ENCODE measurements at regions not wholly inside any gene's neighbourhood (a gene's known extent, or its start where the extent isn't known, plus 50 kb on each side); places are given as distances from the start of the nearest gene placed in this dataset.

GRCh38 chr3:88784925-88785324 is 322.5 kb upstream of the EPHA3 start:
- BruUV-seq (replicated peaks): no TSS peak
- H3K4me1 ChIP-seq (ENCODE audit: control insufficient read depth, insufficient read depth, low read length): no peaks in the 10 kb centered on the region
- H4K5ac ChIP-seq (ENCODE audit: low read depth, low read length): no peak overlapping the region
- no peaks in the 10 kb centered on the region for H3K9me1 ChIP-seq (ENCODE audit: insufficient read depth, low read length)
- H3K23ac ChIP-seq (ENCODE audit: low read depth, low read length): no peak overlapping the region
- no peak overlapping the region for H2BK5ac ChIP-seq (ENCODE audit: low read depth, low read length, poor library complexity, severe bottlenecking)
- no peak overlapping the region for H2AK9ac ChIP-seq (replicated peaks; ENCODE audit: low read depth, low read length, poor library complexity)
- H3K9ac ChIP-seq (ENCODE audit: low read depth, low read length): no peak overlapping the region
- no peaks in the 10 kb centered on the region for H3K79me1 ChIP-seq (ENCODE audit: low read depth in 1 of 2, low read length in 2 of 2)
- no peak overlapping the region for H3K4me2 ChIP-seq (ENCODE audit: low read depth, low read length)
- no peaks in the 10 kb centered on the region for H3K9me3 ChIP-seq (ENCODE audit: control insufficient read depth, insufficient read depth, low read length)
- ChIA-PET CTCF (no interaction called here), POLR2A (ENCODE audit: unreplicated experiment) (no interaction called here)
- no peak overlapping the region for H3K27ac ChIP-seq (ENCODE audit: insufficient read depth, low read length)
- in situ Hi-C loops (cut with MboI; ENCODE audit: low sequenced_read_pairs): no loop called here
- no peak overlapping the region for H4K8ac ChIP-seq (ENCODE audit: low read depth in 2 of 2, low read length in 2 of 2)
- intact Hi-C loops (cut with micrococcal nuclease): no loop called here
- no peak overlapping the region for H2BK120ac ChIP-seq (ENCODE audit: low read depth, low read length)
- no peak overlapping the region for H3K4ac ChIP-seq (ENCODE audit: low read depth, low read length)
- no peak overlapping the region for H3K4me3 ChIP-seq (ENCODE audit: insufficient read depth, low read depth, low read length)
- H3K14ac ChIP-seq (replicated peaks; ENCODE audit: low read depth, low read length): no peak overlapping the region
- DNase-seq: no peak
- H3K56ac ChIP-seq (ENCODE audit: extremely low read depth, insufficient read depth, low read length): no peak overlapping the region
- no peak for ATAC-seq (ENCODE audit: low read depth)
- no peak overlapping the region for H2AK5ac ChIP-seq (ENCODE audit: low read depth, low read length)
- TF ChIP-seq FOS (IDR thresholded peaks at IDR 0.05; ENCODE audit: low read depth, low read length): no peak
- TF ChIP-seq RAD21 (IDR thresholded peaks at IDR 0.05; ENCODE audit: low read length): no peak
- no peak for TF ChIP-seq POLR2A (IDR thresholded peaks at IDR 0.05; ENCODE audit: low read depth, low read length)
- no peak for TF ChIP-seq MAFK (IDR thresholded peaks at IDR 0.05; ENCODE audit: low read depth, low read length)
- TF ChIP-seq NFE2L2 (IDR thresholded peaks at IDR 0.05; ENCODE audit: low read depth, low read length): no peak
- no peak for TF ChIP-seq RFX5 (IDR thresholded peaks at IDR 0.05; ENCODE audit: low read depth, low read length)
- no peak for TF ChIP-seq MXI1 (IDR thresholded peaks at IDR 0.05; ENCODE audit: borderline replicate concordance, low read depth, low read length)
- TF ChIP-seq CEBPB (IDR thresholded peaks at IDR 0.05; ENCODE audit: low read depth, low read length): no peak
- TF ChIP-seq BHLHE40 (IDR thresholded peaks at IDR 0.05; ENCODE audit: low read depth, low read length): no peak
- no peak for TF ChIP-seq CTCF (conservative IDR thresholded peaks at IDR 0.05; ENCODE audit: low read depth, low read length)
- no peak for TF ChIP-seq MAZ (IDR thresholded peaks at IDR 0.05; ENCODE audit: borderline replicate concordance, low read depth, low read length)
- TF ChIP-seq CHD1 (IDR thresholded peaks at IDR 0.05; ENCODE audit: low read depth, low read length): no peak
- TF ChIP-seq ELK1 (IDR thresholded peaks at IDR 0.05; ENCODE audit: borderline replicate concordance, low read depth, low read length): no peak
- TF ChIP-seq USF2 (IDR thresholded peaks at IDR 0.05; ENCODE audit: low read depth, low read length): no peak
- no peak for TF ChIP-seq RCOR1 (IDR thresholded peaks at IDR 0.05; ENCODE audit: insufficient replicate concordance, low read length)
- no peak for TF ChIP-seq SMC3 (IDR thresholded peaks at IDR 0.05; ENCODE audit: low read depth, low read length)
- H3K18ac ChIP-seq (ENCODE audit: low read depth, low read length): no peak overlapping the region
- no peaks in the 10 kb centered on the region for H4K20me1 ChIP-seq (ENCODE audit: insufficient read depth, low read length)
- no peak overlapping the region for H2BK15ac ChIP-seq (ENCODE audit: low read depth, low read length)
- no peak overlapping the region for H2AFZ ChIP-seq (replicated peaks; ENCODE audit: low read length, poor library complexity)
- H3K27me3 ChIP-seq (ENCODE audit: control insufficient read depth, insufficient read depth, low read length): no peaks in the 10 kb centered on the region
- H3K36me3 ChIP-seq (ENCODE audit: control insufficient read depth, insufficient read depth, low read length): no peaks in the 10 kb centered on the region
- no peak overlapping the region for H2BK20ac ChIP-seq (ENCODE audit: low read depth, low read length)
- dilution Hi-C loops (cut with HindIII; ENCODE audit: low sequenced_read_pairs, unreplicated experiment): no loop called here
- H4K91ac ChIP-seq (ENCODE audit: insufficient read depth, low read depth, low read length): no peak overlapping the region

Data from IMR-90 (cell line).